Smooth muscle cell (in vitro differentiated cells): ENCODE measurements at regions not wholly inside any gene's neighbourhood (a gene's known extent, or its start where the extent isn't known, plus 50 kb on each side); places are given as distances from the start of the nearest gene placed in this dataset.
"Not testable (repeated sequence)": the region's sequence is repeated elsewhere in the genome, so short reads cannot be mapped to it uniquely, and the experiment has no call there.

Source experiments
- DNase-seq: peaks from one replicate; lab custom pipeline; 2025; ENCODE audit not compliant: unreplicated experiment; lab: John Stamatoyannopoulos, UW
- H2AFZ ChIP-seq: fragments of 200-600 bp; sonication (generic); 2 replicates; pipeline ENCODE4 v1.6.0; 2016; ENCODE audit warnings: antibody characterized with exemption, low read depth, mild to moderate bottlenecking
- H3F3A ChIP-seq: fragments of 200-600 bp; sonication (generic); 2 replicates; pipeline ENCODE4 v1.6.0; 2017; ENCODE audit warnings: antibody characterized with exemption, low read depth
- H3K27ac ChIP-seq: fragments of 200-600 bp; sonication (generic); 2 replicates; pipeline ENCODE4 v1.5.1; 2016; ENCODE audit warnings: low read depth, mild to moderate bottlenecking
- H3K27me3 ChIP-seq: fragments of 200-600 bp; sonication (generic); 2 replicates; pipeline ENCODE4 v1.6.1; 2016; ENCODE audit warnings: low read depth, mild to moderate bottlenecking
- H3K36me3 ChIP-seq: fragments of 200-600 bp; sonication (generic); 2 replicates; pipeline ENCODE4 v1.5.1; 2016; ENCODE audit warnings: low read depth
- H3K4me1 ChIP-seq: fragments of 200-600 bp; sonication (generic); 2 replicates; pipeline ENCODE4 v1.5.1; 2016; ENCODE audit warnings: low read depth
- H3K4me2 ChIP-seq: fragments of 200-600 bp; sonication (generic); 2 replicates; pipeline ENCODE4 v1.6.0; 2016; ENCODE audit warnings: mild to moderate bottlenecking
- H3K4me3 ChIP-seq: fragments of 200-600 bp; sonication (generic); 2 replicates; pipeline ENCODE4 v1.5.1; 2016; ENCODE audit warnings: mild to moderate bottlenecking
- H3K79me2 ChIP-seq: fragments of 200-600 bp; sonication (generic); 2 replicates; pipeline ENCODE4 v1.6.0; 2016; ENCODE audit warnings: low read depth, mild to moderate bottlenecking
- H3K9ac ChIP-seq: fragments of 200-600 bp; sonication (generic); 2 replicates; pipeline ENCODE4 v1.6.0; 2016; ENCODE audit warnings: low read depth
- H3K9me3 ChIP-seq: fragments of 200-600 bp; sonication (generic); replicated peaks from 2 replicates; pipeline ENCODE4 v1.5.1; 2016; ENCODE audit warnings: low read depth
- H4K20me1 ChIP-seq: fragments of 200-600 bp; sonication (generic); 2 replicates; pipeline ENCODE4 v1.6.0; 2016; ENCODE audit warnings: low read depth
- CTCF ChIP-seq: fragments of 200-600 bp; sonication (generic); IDR thresholded peaks from 2 replicates; pipeline ENCODE4 v1.5.1; 2017; ENCODE audit warnings: borderline replicate concordance, mild to moderate bottlenecking, antibody characterized with exemption; ENCODE audit not compliant: insufficient read depth, poor library complexity, severe bottlenecking
- WGBS: methylation state at CpG from one replicate; pipeline ENCODE4 v1.1.7; 2016; ENCODE audit warnings: low lambda C conversion rate; 5-methylcytosine and 5-hydroxymethylcytosine counted together

DNA sequence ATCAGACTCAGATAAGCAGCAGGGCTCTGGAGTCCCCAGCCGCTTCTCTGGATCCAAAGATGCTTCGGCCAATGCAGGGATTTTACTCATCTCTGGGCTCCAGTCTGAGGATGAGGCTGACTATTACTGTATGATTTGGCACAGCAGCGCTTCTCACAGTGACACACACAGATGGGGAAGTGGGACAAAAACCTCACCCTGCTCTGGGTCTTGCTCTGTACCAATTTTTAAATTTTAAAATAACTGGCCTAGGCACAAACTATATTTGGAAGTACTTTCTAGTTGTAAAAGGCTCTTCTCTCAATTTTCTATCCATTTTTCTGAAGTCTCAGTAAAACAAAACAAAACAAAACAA is 131.7 kb downstream of the VPREB1 start:
- H4K20me1 ChIP-seq: no peaks in the 10 kb centered on the region
- no peaks in the 10 kb centered on the region for H3K36me3 ChIP-seq
- H3F3A ChIP-seq: no peaks in the 10 kb centered on the region
- no peaks in the 10 kb centered on the region for H3K79me2 ChIP-seq
- no peak overlapping the region for H3K4me2 ChIP-seq
- no peak overlapping the region for H2AFZ ChIP-seq
- no peak overlapping the region for H3K27ac ChIP-seq
- DNase-seq: no peak
- peaks cover 78% of the 10 kb centered on the region for H3K27me3 ChIP-seq
- TF ChIP-seq CTCF: no peak
- H3K4me1 ChIP-seq: no peaks in the 10 kb centered on the region
- no peaks in the 10 kb centered on the region for H3K9me3 ChIP-seq
- H3K4me3 ChIP-seq: no peak overlapping the region
- no peak overlapping the region for H3K9ac ChIP-seq
- WGBS: 55% methylated on average over 3 of the region's 3 CpGs

- DNase-seq, H3K9ac ChIP-seq, H3F3A ChIP-seq, H3K9me3 ChIP-seq, H3K27ac ChIP-seq, H3K36me3 ChIP-seq, H3K4me2 ChIP-seq, H4K20me1 ChIP-seq, H3K79me2 ChIP-seq, H3K4me3 ChIP-seq, H2AFZ ChIP-seq, H3K4me1 ChIP-seq: not testable (repeated sequence)
- peaks cover 78% of the 10 kb centered on the region for H3K27me3 ChIP-seq
- WGBS: 68% methylated on average over 6 of the region's 6 CpGs
Measured at GRCh38 chr22:22376884-22377283, 131.7 kb downstream of the ZNF280B start.

GRCh38 chr22:22377335-22377734 is 131.2 kb downstream of the ZNF280B start:
- no peak for DNase-seq
- H3K4me3 ChIP-seq: no peak overlapping the region
- no peak for TF ChIP-seq CTCF
- H3K36me3 ChIP-seq: no peaks in the 10 kb centered on the region
- H3K4me1 ChIP-seq: no peaks in the 10 kb centered on the region
- H3K27me3 ChIP-seq: peaks cover 78% of the 10 kb centered on the region
- H3K9ac ChIP-seq: no peak overlapping the region
- H4K20me1 ChIP-seq: no peaks in the 10 kb centered on the region
- no peak overlapping the region for H3K27ac ChIP-seq
- no peak overlapping the region for H2AFZ ChIP-seq
- no peaks in the 10 kb centered on the region for H3F3A ChIP-seq
- H3K4me2 ChIP-seq: no peak overlapping the region
- no peaks in the 10 kb centered on the region for H3K9me3 ChIP-seq
- no peaks in the 10 kb centered on the region for H3K79me2 ChIP-seq

DNA sequence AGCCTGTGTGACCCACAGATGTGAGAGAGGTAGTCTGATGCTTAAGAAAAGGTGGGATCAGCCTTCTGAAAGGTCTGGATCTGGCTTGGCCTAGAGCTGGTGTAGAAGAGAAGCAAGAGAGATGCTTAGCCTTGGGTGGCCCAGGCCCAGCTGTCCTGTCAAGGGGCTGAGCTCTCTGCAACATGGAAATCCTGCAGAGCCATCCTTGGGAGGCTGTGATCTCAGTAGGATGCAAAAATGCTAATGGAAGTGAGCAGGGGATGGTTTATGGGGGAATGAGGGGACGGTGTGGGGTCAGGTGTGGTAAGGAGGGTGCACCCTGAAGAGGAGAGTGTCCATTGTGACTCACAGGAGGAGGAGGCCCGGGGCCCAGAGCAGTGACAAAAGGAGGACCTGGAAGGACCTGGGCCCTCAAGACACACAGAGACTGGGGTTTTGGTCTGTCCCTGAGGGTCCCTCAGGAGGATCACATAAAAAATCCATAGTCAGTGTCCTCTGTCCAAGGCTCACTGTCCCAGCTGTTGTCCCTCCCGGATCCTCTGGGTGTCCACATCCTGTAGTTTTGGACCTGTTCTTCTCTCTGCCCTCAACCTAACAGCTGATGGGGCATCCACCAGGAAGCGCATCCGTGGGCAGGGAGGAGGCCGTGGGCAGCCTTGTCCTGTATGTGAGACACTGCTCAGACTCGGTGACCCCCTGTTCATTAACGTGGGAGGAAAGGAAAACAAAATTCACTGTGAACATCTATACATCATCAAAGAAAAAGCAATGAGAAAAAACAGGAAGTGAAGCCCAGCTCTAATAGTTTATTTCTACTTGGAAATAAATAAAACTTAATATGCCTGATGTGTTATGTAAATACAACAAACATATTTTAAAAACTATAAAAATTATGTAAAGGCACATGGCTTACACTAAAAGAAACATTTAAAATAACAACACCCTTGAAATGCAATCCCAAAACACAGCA is 129.8 kb downstream of the ZNF280B start:
- Histone ChIP-seq H3K9ac (no peak overlapping the region), H3K4me2 (no peak overlapping the region), H3K27ac (no peak overlapping the region), H2AFZ (no peak overlapping the region), H3F3A (no peaks in the 10 kb centered on the region), H4K20me1 (no peaks in the 10 kb centered on the region), H3K79me2 (no peaks in the 10 kb centered on the region), H3K36me3 (no peaks in the 10 kb centered on the region), H3K9me3 (no peaks in the 10 kb centered on the region), H3K4me1 (no peaks in the 10 kb centered on the region), H3K4me3 (no peak overlapping the region), H3K27me3 (peaks cover 79% of the 10 kb centered on the region)
- no peak for TF ChIP-seq CTCF
- DNase-seq: no peak
- 67% methylated on average over 8 of the region's 8 CpGs for WGBS
